NT2/D1 (cell line): ENCODE measurements at regions not wholly inside any gene's neighbourhood (a gene's known extent, or its start where the extent isn't known, plus 50 kb on each side); places are given as distances from the start of the nearest gene placed in this dataset.

Experiments used
- YY1 ChIP-seq: IDR thresholded peaks from 2 replicates; pipeline ENCODE4 v1.6.1; 2011; ENCODE audit not compliant: insufficient read length, insufficient read depth
- ZNF274 ChIP-seq: IDR thresholded peaks from 2 replicates; pipeline ENCODE4 v1.6.1; 2011; ENCODE audit warnings: mild to moderate bottlenecking, low read depth, low read length

DNA sequence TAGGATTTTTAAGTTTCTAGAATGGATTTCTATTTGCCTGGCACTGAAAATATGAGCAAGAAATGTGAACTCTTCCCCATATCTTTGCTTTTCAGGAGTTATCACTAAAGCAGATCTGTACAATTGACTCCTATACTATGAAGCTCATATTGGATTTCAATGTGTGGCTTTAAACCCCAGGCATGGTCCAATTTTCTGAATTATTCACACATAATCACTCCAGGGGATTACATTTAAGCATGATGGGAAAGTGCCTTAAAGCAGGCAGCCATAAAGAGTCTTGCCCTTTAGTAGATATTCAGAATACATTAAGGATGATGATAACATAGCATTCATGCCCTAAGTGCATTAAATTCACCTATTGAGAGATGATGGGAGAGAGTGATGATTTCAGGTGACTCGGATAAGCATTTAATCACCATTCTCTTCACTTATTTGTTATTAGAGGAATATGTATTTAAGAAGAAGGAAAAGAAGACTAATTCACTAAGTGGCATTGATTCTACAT, 331.8 kb upstream of the ROBO1 start:
- TF ChIP-seq YY1 = no peak
- no peak for TF ChIP-seq ZNF274
